ENCODE measurements at regions not wholly inside any gene's neighbourhood (a gene's known extent, or its start where the extent isn't known, plus 50 kb on each side); places are given as distances from the start of the nearest gene placed in this dataset.

DNA sequence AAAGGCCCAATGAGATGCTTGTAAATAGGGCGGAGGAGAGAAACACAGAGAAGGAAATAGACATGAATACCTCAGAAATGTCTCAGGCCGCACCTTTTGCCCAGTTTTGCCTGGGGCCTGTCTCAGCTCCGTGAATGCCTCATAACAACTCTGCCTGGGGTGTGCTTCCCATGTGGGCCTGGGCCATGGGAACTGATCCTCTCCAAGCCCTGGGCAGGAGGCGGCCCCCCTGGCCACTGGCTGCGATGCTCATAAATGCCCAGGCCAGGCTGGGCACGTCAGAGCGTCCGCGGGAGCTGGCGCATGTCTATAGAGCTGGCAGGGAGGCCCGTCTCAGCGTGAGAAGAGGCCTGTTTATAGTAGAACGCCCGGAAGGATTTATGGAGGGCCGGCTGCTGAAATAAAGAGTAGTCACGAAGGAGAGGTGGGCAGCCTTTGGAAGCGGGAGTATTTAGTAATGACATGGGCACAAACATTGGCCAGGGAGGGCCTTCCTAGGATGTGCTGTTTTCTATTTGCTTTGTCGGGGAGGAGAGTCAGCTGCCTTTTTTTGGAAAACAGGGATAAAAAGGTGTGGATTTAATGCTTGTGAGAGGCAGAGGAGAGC, 85.9 kb upstream of the IGF1R start:
- no peak for DNase-seq

DNA sequence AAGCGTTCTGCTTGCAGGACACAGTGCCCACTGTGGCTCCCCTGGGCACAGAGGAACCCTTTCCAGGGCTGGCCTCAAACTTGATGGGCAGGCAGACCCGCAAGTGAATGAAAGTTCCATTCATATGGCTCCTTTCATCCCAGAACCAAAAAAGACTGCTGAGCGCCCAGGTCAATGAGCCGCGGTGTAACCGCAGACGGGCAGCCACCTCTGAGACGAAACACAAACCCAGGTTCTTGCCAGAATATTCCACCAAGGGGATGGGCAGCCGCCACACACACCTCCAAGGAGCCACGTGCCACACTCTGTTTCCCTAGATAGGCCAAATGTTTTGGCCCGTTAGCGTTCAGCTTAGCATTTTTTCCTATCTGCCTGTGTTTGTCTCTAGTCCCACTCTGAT, 82.8 kb upstream of the IGF1R start:
- no peak for DNase-seq

DNA sequence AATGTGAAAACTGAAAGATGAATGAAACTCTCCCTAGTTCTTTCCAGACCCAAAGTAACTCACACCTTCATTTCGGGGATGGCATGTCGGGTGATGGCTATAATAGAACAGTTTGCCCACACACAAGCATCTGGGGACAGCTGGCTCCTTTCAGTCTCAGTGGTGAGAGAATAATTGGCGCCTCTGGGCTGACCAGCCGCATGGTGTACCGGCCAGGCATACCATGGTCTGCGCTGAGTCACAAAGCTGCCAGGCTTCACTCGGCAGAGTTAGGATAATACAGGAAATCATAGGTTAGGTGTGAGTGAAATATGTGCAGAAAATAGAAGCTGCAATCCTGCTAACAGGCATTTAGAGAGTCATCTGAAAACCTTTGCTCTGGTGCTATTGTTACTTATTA, 80.4 kb upstream of the IGF1R start:
- DNase-seq, result no peak

DNA sequence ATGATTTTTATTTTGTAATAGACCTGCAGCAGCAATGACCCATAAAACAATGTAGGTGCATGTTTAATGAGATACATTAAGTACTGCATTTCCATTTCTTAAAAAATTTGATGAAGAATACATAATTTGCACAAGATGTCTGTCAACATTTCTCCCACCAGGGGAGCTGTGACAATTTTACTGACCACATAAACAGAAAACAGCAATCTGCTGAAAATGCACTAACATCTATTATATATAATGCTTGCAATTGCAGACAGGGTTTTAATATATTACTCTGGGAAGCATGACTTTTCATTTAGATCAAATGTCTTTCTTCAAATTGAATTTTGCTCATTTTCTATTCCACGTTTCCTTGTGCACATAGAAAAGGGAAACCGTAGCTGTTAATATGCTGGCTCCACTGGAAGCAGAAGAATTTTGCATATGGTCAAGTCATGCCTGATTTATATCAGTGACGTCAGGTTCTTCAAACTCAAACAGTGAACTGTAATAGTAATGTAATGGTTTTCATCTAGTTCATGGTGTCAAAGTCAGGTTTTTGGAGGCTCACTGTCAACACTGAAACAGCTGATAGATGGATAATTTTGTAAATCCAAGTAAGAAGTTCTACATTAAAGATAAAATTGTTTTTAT, 79.8 kb upstream of the IGF1R start:
- DNase-seq, result no peak

DNA sequence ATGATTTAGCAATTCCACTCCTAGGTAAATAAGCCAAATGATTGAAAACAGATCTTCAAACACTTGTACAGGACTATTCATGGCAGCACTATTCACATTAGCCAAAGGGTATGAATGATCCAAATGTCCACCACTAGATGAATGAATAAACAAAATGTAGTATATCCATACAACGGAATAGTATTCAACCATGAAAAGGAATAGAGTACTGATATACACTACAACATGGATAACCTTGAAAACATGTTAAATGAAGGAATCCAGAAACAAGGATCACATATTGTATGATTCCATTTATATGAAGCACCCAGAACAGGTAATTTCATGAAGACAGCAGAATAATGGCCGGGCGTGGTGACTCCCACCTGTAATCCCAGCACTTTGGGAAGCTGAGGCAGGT, 78.2 kb upstream of the IGF1R start:
- DNase-seq, result no peak

DNA sequence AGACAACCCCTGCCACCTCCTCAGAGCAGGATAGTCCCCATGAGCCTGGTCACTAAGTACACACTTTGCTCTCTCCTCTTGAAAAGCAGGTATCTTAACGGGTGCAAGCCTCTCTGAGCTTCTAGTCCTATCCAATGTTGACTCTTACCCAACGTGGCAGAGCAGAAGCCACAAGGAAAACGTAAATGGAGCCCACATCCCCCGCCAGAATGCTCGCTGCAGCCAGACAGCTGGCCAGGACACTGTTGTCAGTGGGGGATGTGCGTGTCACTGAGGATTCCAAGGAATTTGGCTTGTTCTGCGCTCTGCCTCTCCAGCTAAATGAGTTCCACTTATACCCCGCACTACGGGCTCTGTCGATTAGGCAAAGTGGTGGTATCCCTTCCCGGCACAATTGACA, 67.8 kb upstream of the IGF1R start:
- peak; percentile 52 to 77 for DNase-seq

DNA sequence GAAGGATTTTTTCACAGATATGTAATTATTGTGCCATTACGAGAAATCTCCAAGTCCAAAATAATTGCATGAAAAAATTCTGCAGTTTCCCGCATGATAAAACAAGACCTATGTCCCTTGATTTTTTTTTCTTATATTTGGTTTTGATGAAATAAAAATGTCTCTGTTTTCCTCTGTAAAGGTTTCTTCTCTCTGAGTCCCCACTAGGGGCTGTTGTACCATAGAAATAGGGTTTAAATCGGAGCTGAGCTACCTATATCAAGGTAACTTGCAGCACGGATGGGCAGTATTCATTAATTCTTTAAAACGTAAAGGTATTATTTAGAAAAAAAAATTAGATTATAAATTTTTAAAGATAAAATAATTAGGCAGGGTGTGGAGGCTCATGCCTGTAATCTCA, 66.6 kb upstream of the IGF1R start:
- DNase-seq, result peak in 1 of 2 experiments; percentile 9

DNA sequence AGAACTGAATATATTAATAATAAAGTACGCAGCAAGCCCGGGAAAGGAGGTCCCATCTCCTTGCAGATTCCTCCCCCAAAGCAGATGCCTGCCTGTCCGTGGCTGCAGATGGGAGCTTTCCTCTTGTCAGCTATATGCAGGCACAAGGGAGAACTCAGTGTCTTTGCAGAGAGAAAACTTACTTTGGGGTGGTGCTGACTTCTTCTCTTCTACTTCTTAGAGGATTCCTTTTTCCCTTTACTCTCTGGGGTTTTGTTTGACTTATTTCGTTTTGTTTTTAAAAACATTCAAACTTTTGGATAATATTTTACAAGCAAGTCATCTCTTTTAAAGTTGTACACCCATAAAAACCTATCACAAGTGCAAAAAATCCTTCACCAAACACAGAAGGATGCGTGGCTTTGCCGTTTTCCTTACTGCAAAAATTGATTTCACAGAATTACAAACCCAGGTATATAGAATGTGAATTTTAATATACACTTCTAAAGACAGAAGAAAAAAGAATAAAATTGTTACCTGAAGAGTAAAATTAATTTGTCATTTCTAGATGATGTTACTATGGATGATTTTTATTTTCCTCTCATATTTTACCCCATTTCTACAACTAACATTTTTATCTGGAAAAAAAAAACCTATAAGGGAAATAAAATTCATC, 65.3 kb upstream of the IGF1R start:
- peak in 1 of 2 experiments; percentile 21 for DNase-seq

DNA sequence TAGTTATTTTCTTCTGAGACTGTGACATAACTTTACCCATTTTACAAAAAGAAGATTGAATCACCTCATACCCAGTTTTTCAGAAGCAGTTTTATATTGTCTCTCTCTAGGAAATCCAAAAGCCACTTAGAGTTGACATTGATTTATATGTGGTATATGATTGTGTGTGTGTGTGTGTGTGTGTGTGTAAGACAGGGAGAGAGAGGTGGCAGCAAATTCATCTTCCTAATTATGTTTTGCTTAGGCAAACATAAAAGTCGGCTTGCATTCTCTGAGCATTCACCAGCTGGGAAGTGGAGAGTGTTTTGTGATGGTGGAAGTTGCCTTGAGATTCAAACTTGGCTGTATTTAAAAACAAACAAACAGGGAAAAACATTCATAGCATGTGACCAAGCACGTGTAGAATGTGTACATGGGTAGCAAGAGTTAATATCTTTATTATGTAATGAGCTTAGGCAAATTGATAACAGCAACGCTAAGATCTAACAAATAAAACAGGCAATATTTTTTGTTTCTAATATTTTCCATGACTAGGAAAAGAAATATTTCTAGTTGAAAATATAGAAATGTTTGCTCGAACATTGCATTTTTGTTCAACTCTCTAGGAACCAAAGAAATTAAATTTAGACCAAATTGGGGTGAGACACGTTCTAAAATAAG, 64.4 kb upstream of the IGF1R start:
- DNase-seq, result no peak

DNA sequence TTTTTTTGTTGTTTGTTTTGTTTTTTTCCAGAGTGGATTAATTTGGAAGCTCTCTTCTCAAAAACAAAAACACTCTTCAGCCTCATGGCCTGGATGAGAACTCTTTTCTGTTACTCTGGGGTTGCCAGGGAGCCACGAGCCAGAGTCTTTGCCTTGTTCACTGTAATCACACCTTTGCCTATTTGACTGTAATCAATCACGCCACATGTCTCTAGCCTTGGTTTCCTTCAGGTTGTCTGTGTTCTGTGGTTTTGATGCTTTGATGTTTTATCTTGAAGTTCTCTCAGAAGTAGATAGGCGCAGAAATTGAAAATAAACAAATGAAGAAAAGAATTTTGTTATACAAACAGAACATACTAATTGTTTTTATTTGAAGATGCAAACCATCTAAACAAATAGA, 62.3 kb upstream of the IGF1R start:
- DNase-seq, result no peak

DNA sequence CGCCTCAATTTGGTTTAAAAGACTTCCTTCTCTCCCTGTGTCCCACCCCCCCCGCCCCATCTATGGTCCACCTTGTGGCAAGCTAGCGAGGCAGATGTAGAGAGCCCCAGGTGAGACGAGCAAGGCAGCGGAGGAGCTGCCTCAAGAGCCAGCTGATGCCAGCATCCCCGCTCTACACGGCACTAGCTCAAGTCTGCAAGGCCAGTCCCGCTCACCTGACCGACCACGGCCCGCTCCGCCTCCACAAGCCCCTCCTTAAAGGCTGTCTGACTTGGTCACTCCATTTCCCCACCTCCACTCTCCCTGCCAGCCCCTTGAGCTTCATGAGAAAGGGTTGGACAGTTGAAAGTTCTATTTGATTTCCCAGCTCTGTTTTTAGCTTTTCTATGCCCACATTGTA, 56.2 kb upstream of the IGF1R start:
- DNase-seq, result no peak

DNA sequence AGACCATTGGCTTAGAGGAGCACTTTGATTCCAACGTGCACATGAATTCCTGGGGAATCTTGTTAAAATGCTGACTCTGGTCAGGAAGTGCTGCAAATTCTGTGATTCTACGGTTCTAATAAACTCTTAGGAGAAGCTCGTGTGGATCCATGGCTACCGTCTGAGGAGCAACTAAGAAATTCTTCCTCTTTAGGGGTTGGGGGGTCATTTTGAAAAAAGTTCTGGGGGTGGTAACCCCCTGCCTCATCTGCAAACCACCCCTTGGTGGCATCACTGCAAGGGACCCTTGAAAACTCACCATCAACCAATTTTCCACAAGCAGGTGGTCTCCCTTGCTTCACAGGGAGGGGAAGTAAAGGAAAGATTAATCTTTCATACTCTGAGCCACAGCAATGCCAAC, 52.2 kb upstream of the IGF1R start:
- DNase-seq, result no peak

DNA sequence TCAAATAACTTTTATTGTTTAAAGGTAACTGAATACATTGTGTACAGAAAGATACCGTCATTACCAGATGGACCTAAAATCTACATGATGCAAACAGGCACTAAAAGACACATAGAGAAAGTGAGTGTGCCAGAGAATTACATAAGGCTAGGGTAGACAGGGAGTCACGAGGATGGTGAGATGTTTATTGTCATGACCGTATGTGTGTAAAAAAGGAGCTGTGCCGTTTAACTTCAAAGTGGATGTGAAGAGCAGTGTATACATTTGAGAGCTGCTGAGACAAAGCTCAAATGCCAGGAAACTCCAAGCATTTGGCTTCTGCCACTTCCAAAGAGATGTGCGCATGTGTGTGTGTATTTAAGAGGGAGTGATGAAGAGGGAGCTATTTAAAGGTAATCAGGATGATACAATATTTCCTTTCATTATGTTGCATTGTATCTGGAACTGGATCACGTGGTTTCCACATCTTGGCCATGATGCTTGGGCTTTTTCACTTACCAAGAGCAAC, 51.4 kb upstream of the IGF1R start:
- no peak for DNase-seq

DNA sequence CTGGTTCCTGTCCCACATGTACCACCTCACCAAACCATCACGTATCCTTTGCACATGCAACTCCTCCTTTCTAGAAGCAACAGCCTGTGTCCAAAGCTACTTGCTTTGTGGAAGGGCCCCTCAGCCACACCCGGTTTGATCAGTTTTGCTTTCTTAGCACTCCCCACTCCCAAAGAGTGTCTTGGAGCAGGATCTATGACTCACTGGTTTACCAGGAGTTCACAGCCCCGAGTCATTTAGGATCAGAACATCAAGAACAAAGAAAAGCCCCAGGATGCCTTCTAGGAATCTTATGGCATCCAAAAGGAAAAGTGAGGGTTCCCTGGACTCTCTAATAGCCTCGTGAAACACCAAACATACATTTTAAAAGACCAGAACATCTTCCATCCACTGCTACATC, 50.7 kb upstream of the IGF1R start:
- DNase-seq, result no peak

Data from NCI-H524 (cell line).